ENCODE measurements at regions not wholly inside any gene's neighbourhood (a gene's known extent, or its start where the extent isn't known, plus 50 kb on each side); places are given as distances from the start of the nearest gene placed in this dataset.

DNA sequence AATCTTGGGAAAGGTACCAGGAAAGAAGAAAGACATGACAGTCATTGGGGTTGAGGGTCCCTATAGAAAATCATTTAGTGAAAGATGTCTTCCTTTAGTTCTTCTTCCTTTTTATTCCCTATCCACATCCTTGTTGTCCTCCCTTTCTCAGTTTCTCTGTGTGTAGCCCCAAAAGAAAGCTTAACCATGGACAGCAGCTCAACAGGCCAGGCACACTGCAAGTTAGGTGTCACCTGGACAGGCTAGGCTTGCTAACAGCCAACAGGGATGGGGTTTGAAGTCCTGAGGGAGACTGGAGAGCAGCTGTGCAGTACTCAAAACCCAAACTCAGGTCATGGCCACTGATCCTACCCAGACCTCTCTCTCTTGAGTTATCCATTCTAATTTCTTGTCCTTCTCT, 543.1 kb downstream of the TUSC7 start:
- TF ChIP-seq POLR2A (IDR thresholded peaks at IDR 0.05) = no peak
- TF ChIP-seq, protein P1, sequence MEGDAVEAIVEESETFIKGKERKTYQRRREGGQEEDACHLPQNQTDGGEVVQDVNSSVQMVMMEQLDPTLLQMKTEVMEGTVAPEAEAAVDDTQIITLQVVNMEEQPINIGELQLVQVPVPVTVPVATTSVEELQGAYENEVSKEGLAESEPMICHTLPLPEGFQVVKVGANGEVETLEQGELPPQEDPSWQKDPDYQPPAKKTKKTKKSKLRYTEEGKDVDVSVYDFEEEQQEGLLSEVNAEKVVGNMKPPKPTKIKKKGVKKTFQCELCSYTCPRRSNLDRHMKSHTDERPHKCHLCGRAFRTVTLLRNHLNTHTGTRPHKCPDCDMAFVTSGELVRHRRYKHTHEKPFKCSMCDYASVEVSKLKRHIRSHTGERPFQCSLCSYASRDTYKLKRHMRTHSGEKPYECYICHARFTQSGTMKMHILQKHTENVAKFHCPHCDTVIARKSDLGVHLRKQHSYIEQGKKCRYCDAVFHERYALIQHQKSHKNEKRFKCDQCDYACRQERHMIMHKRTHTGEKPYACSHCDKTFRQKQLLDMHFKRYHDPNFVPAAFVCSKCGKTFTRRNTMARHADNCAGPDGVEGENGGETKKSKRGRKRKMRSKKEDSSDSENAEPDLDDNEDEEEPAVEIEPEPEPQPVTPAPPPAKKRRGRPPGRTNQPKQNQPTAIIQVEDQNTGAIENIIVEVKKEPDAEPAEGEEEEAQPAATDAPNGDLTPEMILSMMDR (IDR thresholded peaks at IDR 0.05) = no peak
- H3K36me3 ChIP-seq = no peaks in the 10 kb centered on the region
- no peaks in the 10 kb centered on the region for H3K9me3 ChIP-seq
- no peak overlapping the region for H3K4me3 ChIP-seq (replicated peaks in 1 of 3)
- H3K27me3 ChIP-seq = no peaks in the 10 kb centered on the region
- H3K27ac ChIP-seq = no peak overlapping the region
- no peak for DNase-seq
- intact Hi-C loops (cut with DNase I) = no loop called here
- H3K4me1 ChIP-seq = no peaks in the 10 kb centered on the region

DNA sequence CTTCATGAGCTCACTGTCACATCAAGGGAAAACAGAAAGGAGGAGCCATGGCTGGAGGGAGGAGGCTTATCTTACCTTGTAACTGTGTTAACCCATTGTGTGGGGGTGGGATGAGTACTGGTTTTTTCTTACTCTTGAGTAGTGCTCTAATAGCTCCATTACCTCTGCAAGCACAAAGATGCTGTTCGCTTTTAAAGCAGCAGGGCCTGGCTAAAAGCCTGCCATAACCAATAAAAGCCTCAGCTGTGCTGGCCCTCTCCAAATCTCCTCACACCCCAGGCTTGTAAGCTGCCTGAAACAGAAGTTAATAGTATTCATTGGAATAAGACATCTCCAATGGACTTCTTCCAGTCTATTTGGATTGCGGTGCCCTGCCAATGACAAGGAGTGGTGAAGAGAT, 544.1 kb downstream of the TUSC7 start:
- intact Hi-C loops (cut with DNase I) = no loop called here
- no peaks in the 10 kb centered on the region for H3K27me3 ChIP-seq
- no peak for DNase-seq
- no peak overlapping the region for H3K4me3 ChIP-seq (replicated peaks in 1 of 3)
- no peaks in the 10 kb centered on the region for H3K4me1 ChIP-seq
- no peak overlapping the region for H3K27ac ChIP-seq
- no peaks in the 10 kb centered on the region for H3K9me3 ChIP-seq
- TF ChIP-seq, protein P1 (IDR thresholded peaks at IDR 0.05) = no peak
- TF ChIP-seq POLR2A (IDR thresholded peaks at IDR 0.05) = no peak
- no peaks in the 10 kb centered on the region for H3K36me3 ChIP-seq
- 85 to 94% methylated on average over 2 of the region's 2 CpGs for WGBS, 2 donors

DNA sequence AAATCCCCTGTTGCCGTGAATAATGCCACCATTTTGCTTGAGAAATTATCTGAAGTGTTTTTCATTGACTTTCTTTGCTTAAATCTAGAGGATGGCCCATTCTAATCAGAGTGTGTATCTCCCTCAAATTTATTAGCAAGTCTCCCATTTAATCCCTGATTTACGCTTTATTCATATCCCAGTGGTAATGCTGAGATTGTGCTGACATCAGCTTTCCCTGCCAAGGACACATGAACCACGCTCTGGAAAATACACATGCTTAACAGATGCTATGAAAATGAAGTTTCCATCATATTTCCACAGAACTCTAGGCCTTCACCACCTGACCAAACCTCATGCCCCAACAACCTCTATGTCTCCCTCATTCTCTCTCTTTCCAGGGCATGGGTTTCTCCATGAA, 545.4 kb downstream of the TUSC7 start:
- no peak for DNase-seq
- H3K36me3 ChIP-seq = no peaks in the 10 kb centered on the region
- no peak overlapping the region for H3K4me3 ChIP-seq (replicated peaks in 1 of 3)
- no peak overlapping the region for H3K27ac ChIP-seq
- H3K9me3 ChIP-seq = no peaks in the 10 kb centered on the region
- intact Hi-C loops (cut with DNase I) = no loop called here
- no peaks in the 10 kb centered on the region for H3K4me1 ChIP-seq
- 89 to 95% methylated on average over 3 of the region's 3 CpGs for WGBS, 2 donors
- no peak for TF ChIP-seq POLR2A (IDR thresholded peaks at IDR 0.05)
- TF ChIP-seq, protein P1 (IDR thresholded peaks at IDR 0.05) = no peak
- no peaks in the 10 kb centered on the region for H3K27me3 ChIP-seq

DNA sequence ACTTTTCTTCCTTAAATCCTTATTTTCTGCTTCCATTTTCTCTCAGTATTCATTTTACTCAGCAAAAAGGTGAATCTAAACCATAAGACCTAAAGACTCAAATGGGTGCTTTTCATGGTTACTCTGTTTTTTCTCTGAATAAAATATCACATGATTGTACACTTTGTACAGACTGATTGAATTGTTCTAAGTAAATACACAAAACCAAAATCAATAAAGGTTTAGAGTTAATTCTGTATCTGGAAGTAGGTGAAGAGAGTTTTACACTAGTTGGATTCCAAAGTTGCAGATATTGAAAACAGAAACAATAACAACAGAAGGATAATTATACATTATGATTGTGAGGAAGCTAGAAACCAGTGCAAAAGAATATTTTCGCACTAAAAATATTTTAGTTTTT, 546.2 kb downstream of the TUSC7 start:
- Histone ChIP-seq H3K27me3 (no peaks in the 10 kb centered on the region), H3K9me3 (no peaks in the 10 kb centered on the region), H3K36me3 (no peaks in the 10 kb centered on the region), H3K4me1 (no peaks in the 10 kb centered on the region), H3K27ac (no peak overlapping the region), H3K4me3 (replicated peaks in 1 of 3) (no peak overlapping the region)
- TF ChIP-seq, protein P1 (IDR thresholded peaks at IDR 0.05) = no peak
- TF ChIP-seq POLR2A (IDR thresholded peaks at IDR 0.05) = no peak
- DNase-seq = no peak
- 92 to 94% methylated on average over 1 of the region's 1 CpG for WGBS, 2 donors
- intact Hi-C loops (cut with DNase I) = no loop called here

DNA sequence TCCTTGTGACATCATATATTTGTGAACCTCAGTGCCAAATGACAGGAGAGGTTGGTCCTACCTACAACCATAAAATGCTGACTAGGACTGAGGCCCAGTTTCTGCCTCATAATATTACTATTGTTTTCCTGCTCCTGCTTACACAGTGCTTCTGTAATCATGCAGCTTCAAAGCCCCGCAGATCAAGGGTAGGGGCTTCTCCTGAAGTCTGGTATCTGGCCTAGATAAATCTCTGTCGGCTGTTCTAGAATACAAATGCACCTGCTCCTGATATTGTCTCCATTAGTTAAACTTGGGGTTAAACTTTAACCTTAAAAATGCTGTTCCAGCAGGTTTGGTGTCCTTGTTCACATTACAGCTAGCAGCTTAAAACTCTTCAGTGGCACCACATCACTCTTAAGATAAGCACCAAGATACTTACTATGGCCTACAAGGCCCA, 552.4 kb downstream of the TUSC7 start:
- H3K27ac ChIP-seq = no peak overlapping the region
- TF ChIP-seq, protein P1 (IDR thresholded peaks at IDR 0.05) = no peak
- no peak for TF ChIP-seq POLR2A (IDR thresholded peaks at IDR 0.05)
- H3K4me3 ChIP-seq (replicated peaks in 1 of 3) = no peak overlapping the region
- 13 to 69% methylated on average over 2 of the region's 2 CpGs for WGBS, 2 donors
- intact Hi-C loops (cut with DNase I) = no loop called here
- H3K4me1 ChIP-seq = no peaks in the 10 kb centered on the region
- DNase-seq = no peak
- no peaks in the 10 kb centered on the region for H3K9me3 ChIP-seq
- no peaks in the 10 kb centered on the region for H3K36me3 ChIP-seq
- no peaks in the 10 kb centered on the region for H3K27me3 ChIP-seq

Data from thyroid gland (tissue), 4 donors.